ENCODE measurements at regions not wholly inside any gene's neighbourhood (a gene's known extent, or its start where the extent isn't known, plus 50 kb on each side); places are given as distances from the start of the nearest gene placed in this dataset.

GRCh38 chr10:88065383-88066049 lies 202.1 kb downstream of the PTEN start:
- intact Hi-C loops (cut with DNase I, micrococcal nuclease) = loop anchor here in 1 of 2 experiments (1.0 to 10.0 kb wide), 3 partner anchors 26 to 203 kb away; partner anchors contain the start of genes KLLN and PTEN
- TF ChIP-seq CTCF (IDR thresholded peaks at IDR 0.05) = no peak
- Histone ChIP-seq H3K4me1 (ENCODE audit: insufficient read depth, low read length) (peaks cover 52% of the 10 kb centered on the region), H3K27me3 (ENCODE audit: control insufficient read depth in 1 of 2, insufficient read depth in 2 of 2, low read length in 2 of 2) (no peaks in the 10 kb centered on the region), H3K9me3 (ENCODE audit: control insufficient read depth in 1 of 2, insufficient read depth in 1 of 2, low read length in 2 of 2) (no peaks in the 10 kb centered on the region), H3K36me3 (ENCODE audit: insufficient read depth, low read length) (no peaks in the 10 kb centered on the region), H3K27ac (ENCODE audit: low read depth in 1 of 2, low read length in 2 of 2) (peak overlapping the region in 1 of 2 donors; percentile 38), H3K4me3 (ENCODE audit: low read length) (no peak overlapping the region)
- CTCF ChIA-PET = no interaction called here
- H3K4me3 Mint-ChIP-seq = peak overlapping the region; percentile 28
- peaks cover 82% of the 10 kb centered on the region for H3K4me1 Mint-ChIP-seq (ENCODE audit: low read depth)
- H3K27me3 Mint-ChIP-seq = no peaks in the 10 kb centered on the region
- POLR2A ChIA-PET = interaction anchor here (0.6 to 4.6 kb wide), 5 partner anchors 9 to 203 kb away, joined by 3 to 56 read pairs (median 3); partner anchors contain the start of genes KLLN and PTEN
- DNase-seq (peak in 1 of 14 experiments; percentile 19), ATAC-seq (ENCODE audit: poor library complexity) (no peak)
- peak overlapping the region; percentile 89 for H3K27ac Mint-ChIP-seq
- H3K36me3 Mint-ChIP-seq (ENCODE audit: low read depth) = no peaks in the 10 kb centered on the region
- no peaks in the 10 kb centered on the region for H3K9me3 Mint-ChIP-seq

- Mint-ChIP-seq H3K9me3 (no peaks in the 10 kb centered on the region), H3K27me3 (no peaks in the 10 kb centered on the region), H3K36me3 (ENCODE audit: low read depth) (no peaks in the 10 kb centered on the region), H3K4me1 (ENCODE audit: low read depth) (peaks cover 86% of the 10 kb centered on the region), H3K27ac (peak overlapping the region; percentile 89), H3K4me3 (peak overlapping the region; percentile 28)
- ChIA-PET CTCF (no interaction called here), POLR2A (interaction anchor here (1.0 to 4.6 kb wide), 4 partner anchors 9 to 203 kb away, joined by 3 to 56 read pairs (median 8); partner anchors contain the start of genes KLLN and PTEN)
- DNase-seq (no peak), ATAC-seq (ENCODE audit: poor library complexity) (no peak)
- Histone ChIP-seq H3K27ac (ENCODE audit: low read depth in 1 of 2, low read length in 2 of 2) (peak overlapping the region in 1 of 2 donors; percentile 16), H3K4me3 (ENCODE audit: low read length) (no peak overlapping the region), H3K36me3 (ENCODE audit: insufficient read depth, low read length) (no peaks in the 10 kb centered on the region), H3K9me3 (ENCODE audit: control insufficient read depth in 1 of 2, insufficient read depth in 1 of 2, low read length in 2 of 2) (no peaks in the 10 kb centered on the region), H3K27me3 (ENCODE audit: control insufficient read depth in 1 of 2, insufficient read depth in 2 of 2, low read length in 2 of 2) (no peaks in the 10 kb centered on the region), H3K4me1 (ENCODE audit: insufficient read depth, low read length) (peaks cover 52% of the 10 kb centered on the region)
- intact Hi-C loops (cut with DNase I, micrococcal nuclease) = loop anchor here in 1 of 2 experiments (10.0 kb wide), 1 partner anchor 122 kb away; no protein-coding TSS in a partner anchor
- no peak for TF ChIP-seq CTCF (IDR thresholded peaks at IDR 0.05)
These were observed 202.9 kb downstream of the PTEN start for GRCh38 chr10:88066319-88066718.

- H3K4me1 Mint-ChIP-seq (ENCODE audit: low read depth) = peaks cover 85% of the 10 kb centered on the region
- TF ChIP-seq CTCF (IDR thresholded peaks at IDR 0.05) = no peak
- H3K4me3 Mint-ChIP-seq = peak overlapping the region; percentile 54
- H3K36me3 ChIP-seq (ENCODE audit: insufficient read depth, low read length) = no peaks in the 10 kb centered on the region
- peak; percentile 37 for ATAC-seq (ENCODE audit: poor library complexity)
- CTCF ChIA-PET = no interaction called here
- no peaks in the 10 kb centered on the region for H3K9me3 Mint-ChIP-seq
- peaks cover 54% of the 10 kb centered on the region for H3K4me1 ChIP-seq (ENCODE audit: insufficient read depth, low read length)
- peak overlapping the region; percentile 89 for H3K27ac Mint-ChIP-seq
- H3K36me3 Mint-ChIP-seq (ENCODE audit: low read depth) = no peaks in the 10 kb centered on the region
- no peaks in the 10 kb centered on the region for H3K27me3 Mint-ChIP-seq
- H3K27me3 ChIP-seq (ENCODE audit: control insufficient read depth in 1 of 2, insufficient read depth in 2 of 2, low read length in 2 of 2) = no peaks in the 10 kb centered on the region
- intact Hi-C loops (cut with DNase I, micrococcal nuclease) = loop anchor here in 1 of 2 experiments (10.0 kb wide), 1 partner anchor 122 kb away; no protein-coding TSS in a partner anchor
- POLR2A ChIA-PET = interaction anchor here (0.6 to 4.6 kb wide), 4 partner anchors 20 to 216 kb away, joined by 3 to 56 read pairs (median 8); partner anchors contain the start of genes KLLN and PTEN
- no peak overlapping the region for H3K4me3 ChIP-seq (ENCODE audit: low read length)
- H3K9me3 ChIP-seq (ENCODE audit: control insufficient read depth in 1 of 2, insufficient read depth in 1 of 2, low read length in 2 of 2) = no peaks in the 10 kb centered on the region
- DNase-seq = peak in 9 of 14 experiments; percentile 2 to 71 (median 17)
- H3K27ac ChIP-seq (ENCODE audit: low read depth in 1 of 2, low read length in 2 of 2) = peak overlapping the region; percentile 13 to 16
These were observed 203.5 kb downstream of the PTEN start for GRCh38 chr10:88066876-88067275.
